ENCODE measurements at regions not wholly inside any gene's neighbourhood (a gene's known extent, or its start where the extent isn't known, plus 50 kb on each side); places are given as distances from the start of the nearest gene placed in this dataset.
"Not testable (repeated sequence)": the region's sequence is repeated elsewhere in the genome, so short reads cannot be mapped to it uniquely, and the experiment has no call there.

DNA sequence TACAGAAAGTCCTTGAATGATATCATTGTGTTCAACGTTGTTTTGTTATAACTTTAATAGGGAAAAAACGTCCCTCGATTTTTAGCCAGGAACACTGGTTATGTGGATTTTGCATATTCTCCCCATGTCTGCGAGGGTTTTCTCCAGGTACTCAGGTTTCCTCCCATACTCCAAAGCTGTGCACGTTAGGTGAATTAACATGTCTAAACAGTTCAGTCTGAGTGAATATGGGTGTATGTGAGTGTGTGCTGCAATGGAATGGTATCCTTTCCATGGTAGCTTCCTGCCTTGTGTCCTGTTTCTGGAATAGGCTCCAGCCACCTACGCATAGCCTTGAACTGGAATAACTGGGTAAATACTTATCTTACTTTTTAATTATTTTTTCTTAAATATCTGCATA, 810.8 kb upstream of the ATXN7L3B start:
- DNase-seq = no peak

DNA sequence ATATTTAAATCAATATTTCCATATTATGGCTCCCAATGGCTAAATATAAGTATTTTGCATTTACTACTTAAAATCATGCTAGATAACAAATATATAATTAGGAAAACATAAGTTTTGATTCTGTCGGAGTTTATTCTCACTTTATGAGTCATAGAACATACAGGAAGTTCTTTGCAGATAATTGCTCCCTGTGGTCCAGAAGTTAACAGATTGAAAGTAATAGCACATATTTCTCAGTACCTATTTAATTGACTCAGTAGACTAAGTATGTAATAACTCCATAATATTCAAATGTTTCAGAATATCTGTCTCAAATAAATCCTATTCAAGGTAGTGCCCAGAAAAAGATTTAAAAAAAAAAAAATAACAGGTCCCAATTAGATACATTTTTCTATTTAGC, 806.0 kb upstream of the ATXN7L3B start:
- no peak for DNase-seq

DNA sequence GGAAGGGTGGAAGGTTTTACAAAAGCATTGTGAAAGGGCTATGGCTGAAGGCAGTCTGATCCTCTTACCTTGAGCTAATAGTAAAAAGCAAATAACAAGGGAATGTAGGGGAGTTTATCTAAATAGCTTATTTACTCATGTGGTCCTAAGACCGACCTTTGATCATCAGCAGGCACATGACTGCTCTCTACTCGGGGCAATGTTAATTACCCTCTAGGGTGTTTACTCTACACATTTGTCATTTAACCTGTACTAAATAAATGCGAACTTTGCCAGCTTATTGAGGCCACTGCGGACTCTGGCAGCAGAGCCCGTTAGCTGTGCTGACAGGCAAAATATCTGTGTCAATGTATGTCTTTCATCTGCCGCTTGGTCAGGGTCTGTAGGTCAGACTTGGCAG, 768.3 kb upstream of the ATXN7L3B start:
- DNase-seq = no peak

DNA sequence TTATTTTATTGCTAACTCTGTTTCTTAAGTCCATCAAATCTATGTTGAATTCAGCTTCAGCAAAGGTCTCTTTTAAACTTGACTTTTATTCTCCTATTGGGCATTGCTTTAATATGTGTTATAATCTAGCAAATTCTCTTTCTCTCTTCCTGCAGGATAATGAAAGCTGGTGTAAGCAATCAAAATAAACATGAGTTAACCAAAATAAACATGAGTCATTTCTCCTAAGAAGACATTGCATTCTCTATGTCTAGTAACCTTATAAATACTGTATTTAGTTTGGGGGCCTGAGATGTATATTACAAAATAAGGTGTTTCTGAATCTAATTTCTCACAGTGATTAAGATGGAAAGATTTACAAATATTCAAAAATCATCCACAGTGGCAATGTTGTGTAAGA, 739.1 kb upstream of the ATXN7L3B start:
- DNase-seq = no peak

DNA sequence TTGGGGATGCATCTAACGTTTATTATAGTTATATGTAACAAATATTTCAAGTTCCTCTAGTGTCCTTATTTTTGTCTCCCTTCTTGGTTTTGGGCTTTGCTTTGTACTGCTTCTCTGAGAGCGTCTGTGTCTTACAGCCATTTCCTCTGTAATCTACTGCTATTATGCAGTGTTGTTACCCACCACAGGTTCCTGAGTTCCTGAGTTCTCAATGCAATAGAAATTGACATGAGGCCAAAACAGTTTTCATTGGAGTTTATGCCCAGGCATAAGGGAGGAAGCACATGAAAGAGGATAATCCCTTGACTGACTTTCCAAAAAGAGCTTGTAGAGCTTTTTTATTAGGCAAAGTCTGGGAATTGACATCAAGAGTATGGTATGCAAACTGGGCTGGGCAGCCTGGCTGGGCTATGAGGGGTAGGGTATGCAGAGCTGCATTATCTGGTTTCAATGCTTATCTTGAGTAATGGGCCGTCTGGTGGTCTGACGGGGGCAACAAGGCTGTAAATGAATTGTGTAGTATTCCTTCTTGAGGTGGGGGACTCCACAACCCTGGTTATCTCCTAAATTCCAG, 722.5 kb upstream of the ATXN7L3B start:
- DNase-seq = no peak

DNA sequence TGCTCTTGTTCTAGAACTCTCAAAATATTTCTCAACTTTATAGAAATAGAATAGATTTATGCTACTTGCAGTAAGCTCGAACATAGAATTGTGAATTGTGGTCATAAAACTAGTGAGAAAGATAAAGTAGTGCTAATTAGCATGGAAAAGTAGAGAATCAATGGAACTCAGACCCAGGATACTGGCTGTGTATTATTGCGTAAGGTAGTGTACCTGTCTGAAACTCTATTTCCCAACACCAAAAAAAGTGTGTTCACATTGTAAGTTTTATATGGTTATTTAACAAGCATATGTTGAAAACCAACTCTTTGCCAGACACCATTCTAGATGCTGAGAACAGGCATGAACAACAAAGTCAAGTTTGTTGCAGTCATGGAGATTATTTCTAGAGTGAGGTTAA, 720.5 kb upstream of the ATXN7L3B start:
- DNase-seq = no peak

DNA sequence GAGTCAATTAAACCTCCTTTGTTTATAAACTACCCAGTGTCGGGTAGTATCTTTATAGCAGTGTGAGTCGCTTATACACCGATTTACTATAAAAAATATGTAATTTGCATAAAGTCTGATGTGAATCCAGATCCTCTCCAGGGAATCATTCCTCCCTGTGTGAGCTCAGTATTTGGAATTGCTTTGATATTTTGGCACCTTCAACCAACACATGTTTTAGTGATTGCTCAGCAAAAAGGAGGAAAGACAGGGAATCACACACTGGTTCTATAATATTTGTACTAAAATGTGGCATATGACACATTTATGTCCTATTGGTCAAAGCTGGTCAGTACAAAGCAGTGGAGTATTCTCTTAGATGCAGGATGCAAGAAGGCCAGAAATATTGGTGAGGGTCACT, 703.9 kb upstream of the ATXN7L3B start:
- no peak for DNase-seq

DNA sequence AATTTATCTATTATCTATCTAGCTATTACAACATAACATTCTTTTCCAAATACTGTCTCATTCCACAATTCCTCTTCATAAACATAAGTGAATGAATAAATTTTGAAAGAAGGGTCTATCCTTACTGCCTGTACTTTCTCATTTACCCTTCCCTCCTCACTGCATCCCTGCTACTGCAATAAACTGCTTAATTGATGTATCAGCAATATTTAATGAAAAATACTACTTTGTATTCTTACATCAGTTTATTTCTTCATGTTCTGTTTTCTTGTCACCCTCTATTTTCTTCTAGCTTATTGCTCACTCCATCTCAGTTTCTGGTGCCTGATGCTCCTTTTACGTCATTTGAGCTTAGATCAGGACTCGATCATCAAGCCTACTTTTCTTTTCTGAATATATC, 695.7 kb upstream of the ATXN7L3B start:
- no peak for DNase-seq

DNA sequence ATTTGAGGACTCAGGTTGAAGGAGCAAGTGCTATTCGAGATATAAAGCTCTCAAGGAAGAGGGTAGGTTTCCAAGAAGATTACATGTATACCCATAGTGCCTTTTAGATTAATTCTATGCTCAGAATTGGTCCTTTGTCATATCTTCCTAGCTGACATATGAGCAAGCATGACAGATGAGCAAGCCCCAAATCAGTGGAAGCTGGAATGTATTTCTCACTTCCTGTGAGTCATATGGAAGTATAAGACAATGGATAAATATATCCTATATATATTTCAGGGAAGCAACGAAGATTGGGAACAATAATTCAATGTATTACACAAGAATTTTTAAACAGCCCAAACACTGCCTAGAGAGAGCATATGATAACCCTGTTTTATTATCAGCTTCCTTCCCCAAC, 674.1 kb upstream of the ATXN7L3B start:
- DNase-seq = no peak

DNA sequence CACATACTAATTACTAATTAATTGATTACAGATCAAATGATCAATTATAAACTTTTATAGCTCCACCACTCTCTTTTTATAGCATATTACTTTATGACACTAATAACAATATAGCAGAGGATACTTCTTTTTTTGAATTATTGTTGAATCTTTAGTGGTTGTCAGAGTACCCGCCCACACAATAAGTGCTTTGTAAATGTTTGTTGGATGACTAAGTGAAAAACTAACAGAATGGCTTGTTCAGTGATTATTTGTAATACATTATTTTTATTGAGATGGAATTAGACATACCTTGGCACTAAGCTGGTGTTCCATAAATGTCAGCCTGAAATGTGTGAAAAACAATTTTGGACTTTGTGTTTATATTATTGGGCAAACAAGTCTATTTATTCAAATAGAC, 670.5 kb upstream of the ATXN7L3B start:
- no peak for DNase-seq

DNA sequence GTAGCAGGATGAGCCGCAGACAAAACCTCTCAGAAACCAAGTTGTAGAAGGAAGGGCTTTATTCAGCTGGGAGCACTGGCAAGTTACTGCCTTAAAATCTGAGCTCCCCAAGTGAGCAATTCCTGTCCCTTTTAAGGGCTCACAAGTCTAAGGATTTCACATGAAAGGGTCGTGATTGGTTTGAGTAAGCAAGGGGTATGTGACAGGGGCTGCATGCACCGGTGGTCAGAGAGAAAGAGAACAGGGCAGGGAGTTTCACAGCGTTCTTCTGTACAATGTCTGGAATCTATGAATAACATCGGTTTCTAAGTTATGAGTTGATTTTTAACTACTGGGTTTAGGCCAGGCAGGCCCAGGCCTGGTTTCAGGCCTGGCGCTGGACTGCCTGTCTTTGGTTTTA, 660.3 kb upstream of the ATXN7L3B start:
- not testable (repeated sequence) for DNase-seq

DNA sequence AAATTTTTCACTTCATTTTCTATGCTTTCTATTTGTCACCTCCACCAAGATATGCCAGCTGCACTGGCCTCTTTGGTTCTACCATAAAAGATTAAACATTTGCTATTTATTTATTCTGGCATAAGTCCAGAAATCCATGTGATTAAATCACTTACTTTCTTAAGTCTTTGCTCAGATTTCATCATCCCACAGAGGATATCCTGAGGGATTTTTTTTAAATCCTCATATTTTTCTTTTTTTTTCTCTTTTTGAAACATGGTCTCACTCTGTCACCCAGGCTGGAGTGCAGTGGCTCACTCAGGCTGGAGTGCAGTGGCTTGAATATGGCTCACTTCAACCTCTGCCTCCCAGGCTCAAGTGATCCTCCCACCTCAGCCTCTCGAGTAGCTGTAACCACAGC, 645.4 kb upstream of the ATXN7L3B start:
- no peak for DNase-seq

DNA sequence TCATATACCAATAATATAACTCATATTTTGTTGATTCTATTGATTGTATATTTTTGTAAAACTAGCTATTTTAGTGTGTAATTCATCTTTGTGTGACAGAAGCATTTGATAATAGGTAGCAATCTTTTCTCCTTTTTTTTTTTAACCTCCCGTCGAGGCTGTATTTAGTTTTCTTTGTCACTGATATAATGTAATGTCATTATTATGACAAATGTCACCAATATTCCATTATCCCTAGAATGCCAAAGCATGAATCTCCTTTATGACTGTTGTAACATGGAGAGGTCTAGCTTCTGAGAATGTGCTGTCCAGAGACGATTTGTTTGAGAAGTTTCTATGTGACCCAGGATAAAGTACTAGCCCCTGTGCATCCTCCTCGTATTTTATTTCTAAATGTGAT, 639.0 kb upstream of the ATXN7L3B start:
- DNase-seq = no peak

DNA sequence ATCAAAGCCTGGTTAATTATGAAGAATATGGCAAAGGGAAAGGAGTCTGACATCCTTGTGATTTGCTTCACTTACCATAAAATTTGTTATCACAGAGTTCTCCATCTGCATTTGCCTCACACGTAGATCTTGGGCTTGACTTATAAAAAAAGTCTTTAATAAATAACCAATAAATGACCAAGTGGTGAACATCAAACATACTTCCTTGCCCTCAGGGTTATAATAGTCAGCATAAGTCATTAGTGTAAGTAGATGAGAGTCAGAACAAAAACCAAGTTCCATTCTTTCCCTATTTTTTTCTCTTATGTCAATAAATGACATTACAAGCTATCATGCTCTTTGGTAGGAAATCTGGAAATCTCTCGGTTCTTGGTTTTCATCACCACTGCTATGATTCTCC, 635.4 kb upstream of the ATXN7L3B start:
- no peak for DNase-seq

DNA sequence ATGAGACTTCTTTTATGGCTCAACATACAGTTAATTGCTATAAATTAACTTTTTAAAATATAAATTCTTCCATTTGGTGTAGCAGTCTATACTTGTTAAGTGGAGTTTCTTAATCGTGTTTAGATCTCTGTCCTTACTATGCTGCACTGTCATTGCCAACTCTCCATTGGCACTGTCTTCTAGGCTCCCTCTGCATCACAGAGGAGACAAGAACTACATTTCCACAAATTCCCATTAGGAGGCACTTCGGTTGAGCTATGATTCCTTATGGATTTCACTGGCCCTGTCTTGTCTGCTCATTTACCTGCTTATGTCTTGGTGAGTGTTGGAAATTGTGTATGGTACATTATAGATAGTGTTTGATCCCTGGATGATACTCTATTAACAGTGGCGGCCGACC, 630.9 kb upstream of the ATXN7L3B start:
- no peak for DNase-seq

DNA sequence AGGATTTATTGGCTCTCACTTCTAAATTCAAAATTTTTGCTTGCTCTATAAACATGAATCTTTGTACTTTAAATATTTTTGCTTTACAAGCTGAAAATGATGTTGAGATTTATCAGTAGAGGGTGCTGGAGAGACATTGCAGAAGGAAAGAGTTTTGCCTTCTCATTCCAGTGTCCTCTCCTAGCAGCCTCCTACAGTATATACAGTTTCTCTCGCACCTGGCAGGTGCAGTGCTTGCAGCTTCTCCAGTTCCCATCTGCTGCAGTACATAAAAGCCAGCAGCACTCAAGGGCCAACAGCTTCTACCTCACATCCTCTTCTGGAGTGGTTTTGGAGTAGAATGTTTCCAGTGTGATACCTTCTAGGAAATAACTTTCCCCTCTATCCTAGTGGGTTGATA, 601.8 kb upstream of the ATXN7L3B start:
- no peak for DNase-seq

DNA sequence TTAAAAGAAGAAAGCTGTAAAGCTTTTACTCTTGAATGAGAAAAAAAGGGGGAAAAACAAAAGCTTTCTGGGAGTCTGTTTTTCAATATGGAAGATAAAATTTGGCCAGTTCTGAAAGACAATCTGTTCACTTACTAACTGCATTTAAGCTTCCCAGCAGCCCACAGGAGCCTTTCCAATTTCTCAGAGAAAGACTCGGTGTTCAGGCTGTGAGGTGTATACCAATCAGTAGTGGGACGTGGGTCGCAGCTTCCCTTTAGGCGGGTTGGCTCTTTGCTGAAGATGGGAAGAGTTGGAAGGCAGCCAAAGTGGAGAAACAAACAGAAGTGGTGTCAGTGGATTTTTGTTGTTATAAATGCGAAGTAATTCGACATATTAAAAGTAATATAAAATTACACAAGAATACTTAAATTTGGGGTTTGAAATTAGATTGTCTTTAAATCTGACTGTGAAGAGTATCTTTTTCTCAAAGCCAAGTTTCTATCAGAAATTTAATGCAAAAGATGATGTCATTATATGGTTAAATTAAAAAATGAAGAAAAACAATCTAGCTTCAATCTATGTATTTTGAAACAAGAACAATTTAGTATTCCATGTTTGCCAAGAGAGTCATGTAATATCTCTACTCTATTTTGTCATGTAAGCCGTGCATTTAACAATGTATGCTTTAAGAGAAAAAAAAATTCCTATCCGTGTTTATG, 590.2 kb upstream of the ATXN7L3B start:
- DNase-seq = no peak

DNA sequence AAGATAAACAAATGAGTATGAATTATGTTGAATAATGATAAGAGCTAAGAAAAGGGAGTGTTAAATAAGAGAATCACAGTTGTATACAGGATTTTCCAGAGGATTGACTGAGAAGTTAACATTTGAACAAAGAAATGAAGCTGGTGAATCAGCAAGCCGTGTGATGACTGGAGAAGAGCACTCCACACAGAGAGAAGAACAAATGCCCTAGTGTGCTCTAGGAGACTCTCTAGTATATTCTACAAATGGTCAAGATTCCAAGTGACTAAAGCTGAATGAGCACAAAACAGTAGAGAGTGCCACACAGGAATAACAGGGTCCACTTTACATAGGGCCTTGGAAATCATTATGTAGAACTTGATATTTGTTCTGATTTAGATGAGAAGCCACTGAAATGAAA, 587.1 kb upstream of the ATXN7L3B start:
- DNase-seq = no peak

DNA sequence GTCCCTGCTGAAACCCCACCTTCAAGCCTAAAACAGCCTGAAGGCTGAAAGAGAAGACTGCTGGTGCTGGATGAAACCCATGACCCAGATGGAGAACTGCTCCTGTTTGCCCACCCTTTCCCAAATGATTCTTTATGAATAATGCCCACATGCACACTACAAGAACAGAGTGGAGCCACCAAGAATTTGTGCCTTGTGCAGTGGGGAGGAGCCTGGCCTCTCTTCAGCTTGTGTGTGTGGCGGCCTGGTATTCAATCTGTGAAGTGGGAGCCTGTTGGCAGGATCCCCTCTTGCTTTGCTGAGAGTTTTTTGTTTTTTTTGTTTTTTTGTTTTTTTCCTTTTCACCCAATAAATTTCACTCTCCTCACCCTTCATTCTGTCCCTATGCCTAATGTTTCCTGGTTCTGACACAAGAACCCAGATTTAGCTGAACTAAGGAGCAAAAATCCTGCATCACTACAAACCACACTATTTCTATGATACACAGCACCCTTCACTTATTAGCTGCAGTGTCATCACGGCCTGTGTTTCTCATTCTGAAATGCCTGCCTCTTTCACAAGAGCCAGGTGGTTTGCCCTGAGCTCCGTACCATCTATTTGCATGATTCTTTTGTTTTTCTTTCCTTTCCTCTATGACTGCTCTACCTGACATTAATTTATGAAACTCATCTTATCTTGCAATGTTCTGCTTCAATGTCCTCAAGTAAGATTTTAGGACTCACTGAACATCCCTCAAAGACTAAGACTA, 585.5 kb upstream of the ATXN7L3B start:
- DNase-seq = no peak

DNA sequence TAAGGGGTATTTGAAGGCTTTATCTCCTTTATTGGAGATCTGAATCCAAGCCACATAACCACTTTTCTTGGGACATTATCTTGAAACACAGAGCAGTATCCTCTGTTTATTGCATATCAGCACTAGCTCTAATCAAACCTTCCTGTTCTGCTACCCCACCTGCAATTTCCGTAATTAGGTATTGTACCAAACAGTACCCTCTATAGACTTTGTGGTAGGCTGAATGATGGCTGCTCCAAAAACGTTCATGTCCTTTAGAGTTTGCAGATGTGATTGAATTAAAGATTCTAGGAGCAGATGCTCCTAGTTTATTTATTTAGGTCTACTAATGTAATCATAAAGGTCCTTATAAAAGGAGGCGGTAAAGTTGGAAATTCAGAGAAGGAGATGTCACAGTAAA, 573.0 kb upstream of the ATXN7L3B start:
- DNase-seq = no peak

DNA sequence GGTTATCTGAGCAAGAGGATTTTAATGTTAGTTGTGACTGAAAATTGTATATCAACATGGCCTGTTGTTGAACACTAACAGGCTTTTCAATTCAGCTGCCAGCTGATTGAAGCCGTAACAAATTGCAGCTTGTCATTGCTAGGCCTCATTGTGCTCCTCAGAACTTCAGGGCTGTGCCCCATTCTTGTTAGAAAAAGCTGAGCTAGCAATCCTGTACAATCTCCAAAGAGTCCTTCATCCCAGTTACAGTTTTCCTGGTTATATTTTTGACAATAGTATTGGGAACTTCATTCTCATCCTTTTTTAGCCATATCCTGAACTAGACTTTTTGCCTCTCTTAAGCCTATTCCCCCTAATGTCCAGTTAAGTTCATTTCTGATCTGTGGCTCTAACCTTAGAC, 564.1 kb upstream of the ATXN7L3B start:
- DNase-seq = no peak

DNA sequence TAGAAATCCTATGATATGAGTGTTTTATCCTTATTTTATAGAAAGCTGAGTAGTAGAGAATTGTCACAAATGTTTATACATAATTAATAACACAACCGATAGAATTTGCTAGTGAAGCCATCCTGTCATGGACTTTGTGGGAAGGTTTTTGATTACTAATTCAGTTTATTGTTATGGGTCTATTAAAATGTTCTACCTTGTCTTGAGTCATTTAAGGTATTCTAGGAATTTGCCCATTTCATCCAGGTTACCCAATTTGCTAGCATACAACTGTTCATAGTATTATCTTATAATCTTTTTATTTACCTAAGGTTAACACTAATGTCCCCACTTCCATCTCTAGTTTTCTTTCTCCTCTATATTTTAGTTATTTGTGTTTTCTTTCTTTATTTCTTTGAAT, 553.1 kb upstream of the ATXN7L3B start:
- DNase-seq = no peak

DNA sequence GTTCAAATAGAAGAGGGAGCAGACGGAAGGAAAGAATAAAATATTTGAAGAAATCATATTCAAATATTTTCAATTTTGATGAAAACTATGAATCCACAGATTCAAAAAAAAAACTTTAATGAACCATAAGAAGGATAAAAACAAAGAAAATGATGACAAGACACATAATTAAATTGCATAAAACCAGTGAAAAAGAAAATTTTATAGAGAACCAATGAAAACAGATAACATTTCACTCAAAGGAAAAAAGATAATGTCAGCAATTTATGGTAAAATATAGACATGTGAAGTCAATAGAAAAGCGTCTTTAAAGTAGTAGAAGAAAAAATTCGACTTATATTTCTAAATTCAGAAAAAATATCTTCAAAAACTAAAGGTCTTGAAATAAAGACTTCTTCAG, 546.5 kb upstream of the ATXN7L3B start:
- DNase-seq = no peak

DNA sequence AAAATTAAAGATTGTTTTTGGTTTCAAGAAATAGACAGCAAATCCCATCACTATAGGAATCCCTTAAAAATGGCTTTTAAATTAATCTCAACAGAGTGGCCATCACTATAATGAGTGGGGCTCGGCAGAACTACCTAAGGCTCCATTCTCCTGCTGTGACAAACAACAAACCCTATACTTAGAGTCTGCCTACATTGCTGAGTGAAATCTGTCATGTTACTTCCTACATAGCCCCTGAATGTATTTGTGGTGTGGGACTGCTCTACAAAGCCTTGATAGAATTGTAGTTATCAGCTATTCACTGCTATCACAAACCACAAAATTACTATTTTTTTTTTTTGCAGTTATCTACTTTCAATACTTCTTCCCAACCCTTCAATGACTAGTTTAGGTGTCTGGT, 538.7 kb upstream of the ATXN7L3B start:
- no peak for DNase-seq
